Erythroblast (primary cell): ENCODE measurements at regions not wholly inside any gene's neighbourhood (a gene's known extent, or its start where the extent isn't known, plus 50 kb on each side); places are given as distances from the start of the nearest gene placed in this dataset.

Experiments
- DNase-seq, 2 experiments: peaks; one replicate each; lab custom pipeline; 2025; lab: John Stamatoyannopoulos, UW
- GATA1 ChIP-seq: IDR thresholded peaks from 2 replicates; pipeline ENCODE4 v1.6.1; 2011; ENCODE audit warnings: low read depth, mild to moderate bottlenecking, control low read depth, low read length, moderate library complexity
- POLR2A ChIP-seq: IDR thresholded peaks from 2 replicates; pipeline ENCODE4 v1.6.1; 2011; ENCODE audit warnings: mild to moderate bottlenecking, low read length

DNA sequence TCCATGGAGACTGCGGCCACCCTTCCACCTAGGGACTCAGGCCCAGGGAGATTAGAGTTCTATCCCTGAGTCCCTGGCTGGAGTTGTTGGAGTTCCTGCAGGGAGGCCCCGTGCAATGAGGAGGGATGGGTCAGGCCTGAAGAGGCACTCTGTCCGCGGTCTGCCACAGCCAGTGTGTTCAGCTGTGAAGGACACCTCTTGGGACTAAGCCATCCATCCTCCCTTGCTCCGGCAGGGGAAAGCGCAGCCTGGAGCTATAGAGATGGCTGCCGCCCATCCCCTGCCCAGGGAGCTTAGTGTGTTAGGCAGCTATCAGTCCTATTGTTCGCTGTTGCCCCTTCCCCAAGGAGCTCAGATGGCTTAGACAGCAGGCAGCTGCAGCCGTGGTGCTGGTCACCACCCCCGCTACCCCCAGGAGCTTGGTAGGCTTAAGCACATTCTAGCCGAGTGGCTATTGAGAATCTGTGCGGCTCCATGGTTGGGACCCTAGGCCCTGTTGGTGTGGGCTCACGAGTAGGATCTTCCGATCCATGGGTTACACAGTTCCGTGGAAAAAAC, 141.3 kb downstream of the CYB561 start:
- no peak for DNase-seq
- TF ChIP-seq GATA1 (no peak), POLR2A (no peak)

GRCh38 chr17:63305857-63306256, 140.2 kb downstream of the CYB561 start:
- TF ChIP-seq GATA1 (no peak), POLR2A (no peak)
- no peak for DNase-seq

- TF ChIP-seq POLR2A = no peak
- TF ChIP-seq GATA1 = no peak
Measured at GRCh38 chr17:63306855-63307254, 139.3 kb downstream of the CYB561 start.

GRCh38 chr17:63308272-63308671, 137.8 kb downstream of the CYB561 start:
- DNase-seq = no peak
- TF ChIP-seq GATA1 (no peak), POLR2A (no peak)

More at GRCh38 chr17:63306855-63307254, 139.3 kb downstream of the CYB561 start:
- DNase-seq = no peak

GRCh38 chr17:63309021-63309420, 137.1 kb downstream of the CYB561 start:
- TF ChIP-seq POLR2A (no peak), GATA1 (no peak)
- no peak for DNase-seq

GRCh38 chr17:63311416-63311937, 134.6 kb downstream of the CYB561 start:
- TF ChIP-seq GATA1 (no peak), POLR2A (no peak)
- no peak for DNase-seq

- DNase-seq = no peak
- TF ChIP-seq POLR2A (no peak), GATA1 (no peak)
Measured at GRCh38 chr17:63314761-63315160, 131.3 kb downstream of the CYB561 start.

- TF ChIP-seq POLR2A (no peak), GATA1 (no peak)
- no peak for DNase-seq
Measured at GRCh38 chr17:63316100-63316499, 130.0 kb downstream of the CYB561 start.

- no peak for TF ChIP-seq GATA1
- no peak for DNase-seq
Measured at GRCh38 chr17:63317166-63317840, 128.8 kb downstream of the CYB561 start.

- no peak for DNase-seq
- no peak for TF ChIP-seq POLR2A
- no peak for TF ChIP-seq GATA1
Measured at GRCh38 chr17:63325808-63326207, 120.3 kb downstream of the CYB561 start.

DNA sequence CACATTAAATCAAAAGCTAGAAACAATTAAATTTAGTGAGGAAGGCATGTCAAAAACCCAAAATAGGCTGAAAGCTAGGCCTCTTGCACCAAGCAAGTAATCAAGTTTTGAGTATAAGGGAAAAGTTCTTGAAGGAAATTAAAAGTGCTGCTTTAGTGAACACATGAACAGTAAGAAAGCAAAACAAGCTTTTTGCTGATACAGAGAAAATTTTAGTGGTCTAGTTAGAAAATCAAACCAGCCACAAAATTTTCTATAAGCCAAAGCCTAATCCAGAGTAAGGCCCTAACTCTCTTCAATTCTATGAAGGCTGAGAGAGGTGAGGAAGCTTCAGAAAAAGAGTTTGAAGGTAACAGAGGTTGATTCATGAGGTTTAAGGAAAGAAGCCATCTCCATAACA, 116.2 kb downstream of the CYB561 start:
- TF ChIP-seq GATA1 = no peak
- TF ChIP-seq POLR2A = no peak
- DNase-seq = no peak

DNA sequence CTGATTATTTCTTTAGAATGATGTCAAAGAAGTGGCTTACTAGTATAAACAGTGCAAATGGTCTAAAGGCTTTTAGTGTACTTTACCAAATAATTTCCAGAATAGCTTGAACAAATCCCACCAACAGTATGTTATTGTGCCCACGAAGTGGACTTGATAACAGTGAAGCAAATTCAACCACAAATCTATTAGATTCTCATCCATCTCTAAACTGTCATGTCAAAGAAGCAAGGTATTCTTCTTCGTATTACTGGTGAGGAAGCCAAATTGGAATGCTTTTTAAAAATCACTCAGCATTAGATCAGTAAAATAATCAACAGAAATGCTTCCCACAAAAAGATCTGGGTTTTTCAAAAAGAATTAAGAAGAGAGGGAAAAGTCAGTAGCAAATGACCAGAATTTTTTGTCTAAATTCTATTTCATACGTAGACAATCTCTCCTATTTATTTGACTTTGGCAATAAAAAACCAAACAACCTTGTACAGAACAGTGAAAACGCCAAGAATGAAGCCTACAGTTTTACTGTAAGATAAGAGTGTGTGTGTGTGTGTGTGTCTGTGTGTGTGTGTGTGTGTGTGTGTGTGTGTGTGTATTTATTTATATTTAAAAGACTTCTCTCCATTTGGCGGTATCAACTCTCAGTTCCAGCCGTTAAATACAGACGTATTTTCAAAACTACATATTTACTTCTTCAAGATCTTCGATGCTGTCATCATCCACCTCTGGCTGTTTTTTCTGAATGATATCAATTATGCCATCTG, 114.6 kb downstream of the CYB561 start:
- TF ChIP-seq POLR2A = no peak
- TF ChIP-seq GATA1 = no peak
- no peak for DNase-seq

DNA sequence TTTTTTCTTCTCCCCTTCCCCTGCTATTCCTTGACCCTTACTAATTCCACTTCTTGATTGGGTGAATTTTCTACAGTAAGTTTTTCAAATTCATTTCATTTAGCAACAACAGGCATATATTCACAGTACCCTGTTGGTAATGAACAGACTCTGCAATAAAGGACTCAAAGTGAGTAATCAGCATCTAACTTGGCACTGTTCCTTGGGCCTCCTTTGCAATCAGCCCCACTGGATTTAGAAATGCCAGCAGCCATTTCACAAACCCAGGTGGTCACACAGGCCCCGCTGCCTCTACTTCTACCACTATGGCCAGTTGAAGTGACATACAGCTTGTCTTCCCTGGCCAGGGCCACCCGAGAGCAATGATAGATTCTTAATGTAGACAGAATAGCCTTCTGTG, 113.8 kb downstream of the CYB561 start:
- no peak for DNase-seq
- no peak for TF ChIP-seq GATA1
- no peak for TF ChIP-seq POLR2A

- DNase-seq = no peak
- TF ChIP-seq POLR2A = no peak
Measured at GRCh38 chr17:63333869-63334268, 112.2 kb downstream of the CYB561 start.

GRCh38 chr17:63335831-63336230, 110.3 kb downstream of the CYB561 start:
- no peak for DNase-seq

More at GRCh38 chr17:63335831-63336230, 110.3 kb downstream of the CYB561 start:
- TF ChIP-seq GATA1 (no peak), POLR2A (no peak)
